ENCODE measurements at regions not wholly inside any gene's neighbourhood (a gene's known extent, or its start where the extent isn't known, plus 50 kb on each side); places are given as distances from the start of the nearest gene placed in this dataset.

GRCh38 chr7:125089171-125089570, 159.5 kb upstream of the POT1 start:
- TF ChIP-seq CTCF (conservative IDR thresholded peaks at IDR 0.05) (no peak), EZH2 (IDR thresholded peaks at IDR 0.05; ENCODE audit: low read depth) (no peak)
- H3K36me3 ChIP-seq (ENCODE audit: low read depth), result no peaks in the 10 kb centered on the region
- H3K27me3 ChIP-seq (ENCODE audit: insufficient read depth, low read depth), result no peaks in the 10 kb centered on the region
- ChIA-PET CTCF (no interaction called here), POLR2A (ENCODE audit: unreplicated experiment) (no interaction called here)
- BruUV-seq (replicated peaks), result no TSS peak
- no peaks in the 10 kb centered on the region for H3K79me2 ChIP-seq (ENCODE audit: low read depth)
- H3K4me1 ChIP-seq (replicated peaks; ENCODE audit: insufficient read depth), result no peaks in the 10 kb centered on the region; the same call in 1 of the 2 replicates
- no peak overlapping the region for H3K4me2 ChIP-seq
- intact Hi-C loops (cut with micrococcal nuclease; ENCODE audit: unreplicated experiment), result no loop called here
- H3F3A ChIP-seq (ENCODE audit: insufficient read depth, low read depth), result no peaks in the 10 kb centered on the region
- no peaks in the 10 kb centered on the region for H3K9me2 ChIP-seq (ENCODE audit: insufficient read depth)
- DNase-seq, result no peak
- no peak overlapping the region for H2AFZ ChIP-seq
- H3K4me3 ChIP-seq, result no peak overlapping the region
- no peaks in the 10 kb centered on the region for H4K20me1 ChIP-seq (ENCODE audit: insufficient read depth)
- H3K27ac ChIP-seq, result no peak overlapping the region
- H3K9me3 ChIP-seq (ENCODE audit: insufficient read depth, low read depth), result no peaks in the 10 kb centered on the region

- CTCF ChIA-PET, result no interaction called here
- DNase-seq, result no peak
- no peaks in the 10 kb centered on the region for H4K20me1 ChIP-seq (ENCODE audit: insufficient read depth)
- intact Hi-C loops (cut with micrococcal nuclease; ENCODE audit: unreplicated experiment), result no loop called here
- H3K9me2 ChIP-seq (ENCODE audit: insufficient read depth), result no peaks in the 10 kb centered on the region
- no peak overlapping the region for H3K4me3 ChIP-seq
- TF ChIP-seq CTCF (conservative IDR thresholded peaks at IDR 0.05), result no peak
- no peak for TF ChIP-seq EZH2 (IDR thresholded peaks at IDR 0.05; ENCODE audit: low read depth)
- H3K36me3 ChIP-seq (ENCODE audit: low read depth), result no peaks in the 10 kb centered on the region
- H2AFZ ChIP-seq, result no peak overlapping the region
- no peaks in the 10 kb centered on the region for H3K79me2 ChIP-seq (ENCODE audit: low read depth)
- H3K4me2 ChIP-seq, result no peak overlapping the region
- H3K4me1 ChIP-seq (replicated peaks; ENCODE audit: insufficient read depth), result no peaks in the 10 kb centered on the region; the same call in 1 of the 2 replicates
- H3K9me3 ChIP-seq (ENCODE audit: insufficient read depth, low read depth), result no peaks in the 10 kb centered on the region
- H3K27me3 ChIP-seq (ENCODE audit: insufficient read depth, low read depth), result no peaks in the 10 kb centered on the region
- no peak overlapping the region for H3K27ac ChIP-seq
- no peaks in the 10 kb centered on the region for H3F3A ChIP-seq (ENCODE audit: insufficient read depth, low read depth)
- BruUV-seq (replicated peaks), result no TSS peak
- POLR2A ChIA-PET (ENCODE audit: unreplicated experiment), result no interaction called here
These were observed 158.9 kb upstream of the POT1 start for GRCh38 chr7:125088555-125088954.

GRCh38 chr7:125085084-125085483, 155.5 kb upstream of the POT1 start:
- Histone ChIP-seq H3K36me3 (ENCODE audit: low read depth) (no peaks in the 10 kb centered on the region), H3K4me1 (replicated peaks; ENCODE audit: insufficient read depth) (no peaks in the 10 kb centered on the region), H4K20me1 (ENCODE audit: insufficient read depth) (no peaks in the 10 kb centered on the region), H3K4me3 (no peak overlapping the region), H3K79me2 (ENCODE audit: low read depth) (no peaks in the 10 kb centered on the region), H3K9me2 (ENCODE audit: insufficient read depth) (no peaks in the 10 kb centered on the region), H3F3A (ENCODE audit: insufficient read depth, low read depth) (no peaks in the 10 kb centered on the region), H3K9me3 (ENCODE audit: insufficient read depth, low read depth) (no peaks in the 10 kb centered on the region), H3K27me3 (ENCODE audit: insufficient read depth, low read depth) (no peaks in the 10 kb centered on the region), H3K27ac (no peak overlapping the region), H3K4me2 (no peak overlapping the region), H2AFZ (no peak overlapping the region)
- TF ChIP-seq EZH2 (IDR thresholded peaks at IDR 0.05; ENCODE audit: low read depth) (no peak), CTCF (conservative IDR thresholded peaks at IDR 0.05) (no peak)
- CTCF ChIA-PET, result no interaction called here
- intact Hi-C loops (cut with micrococcal nuclease; ENCODE audit: unreplicated experiment), result no loop called here
- POLR2A ChIA-PET (ENCODE audit: unreplicated experiment), result no interaction called here
- BruUV-seq (replicated peaks), result no TSS peak
- no peak for DNase-seq
